Frontal cortex (tissue), 3 donors: ENCODE measurements at regions not wholly inside any gene's neighbourhood (a gene's known extent, or its start where the extent isn't known, plus 50 kb on each side); places are given as distances from the start of the nearest gene placed in this dataset.
"Not testable (repeated sequence)": the region's sequence is repeated elsewhere in the genome, so short reads cannot be mapped to it uniquely, and the experiment has no call there.

Experiments
- DNase-seq, 2 donors: peaks; one replicate each; pipeline ENCODE4 v3.0.0; 2012; ENCODE audit warnings: low spot score in 2 of 2
- FAIRE-seq: peaks from 2 replicates; lab custom pipeline; 2012; peaks lifted over from hg19 to GRCh38; lab: Jason Lieb, UNC
- donor health status: control.
- donor health status: control.
- donor health status: control.

DNA sequence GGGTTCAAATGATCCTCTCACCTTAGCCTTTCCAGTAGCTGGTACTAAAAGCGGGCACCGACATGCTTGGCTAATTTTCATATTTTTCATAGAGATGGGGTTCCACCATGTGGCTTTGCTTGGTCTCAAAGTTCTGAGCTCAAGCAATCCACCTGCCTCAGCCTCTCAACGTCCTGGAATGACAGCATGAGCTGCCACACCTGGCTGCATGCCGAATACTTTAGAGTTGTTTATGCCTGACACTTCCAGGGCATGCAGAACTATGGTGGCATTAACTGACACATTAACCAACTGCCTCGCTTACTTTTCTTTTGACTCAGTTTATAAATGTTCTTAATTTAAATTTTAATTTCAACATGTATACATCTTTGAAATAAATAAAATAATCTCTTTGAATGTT lies 135.8 kb downstream of the CCDC74A start:
- FAIRE-seq, DNase-seq: not testable (repeated sequence)

DNA sequence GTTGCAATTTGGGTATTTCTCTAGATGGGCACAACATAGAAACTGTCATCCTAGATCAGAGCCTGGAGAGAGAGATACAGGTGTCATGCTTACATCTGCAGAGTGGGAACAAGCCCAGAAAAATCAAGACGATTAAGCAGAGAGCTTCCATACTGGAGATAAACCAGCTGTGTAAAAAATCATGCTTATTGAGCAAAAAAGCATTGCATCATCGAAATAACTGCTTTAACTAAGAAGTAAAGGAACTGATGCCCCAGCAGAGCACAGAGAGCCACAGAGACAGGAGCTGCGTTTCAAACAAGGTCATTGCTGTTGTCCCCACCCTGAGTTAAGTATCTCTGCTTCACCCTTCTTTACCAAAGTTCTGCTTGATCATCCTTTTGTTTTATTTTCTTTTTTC lies 138.0 kb downstream of the CCDC74A start:
- not testable (repeated sequence) for DNase-seq, FAIRE-seq

DNA sequence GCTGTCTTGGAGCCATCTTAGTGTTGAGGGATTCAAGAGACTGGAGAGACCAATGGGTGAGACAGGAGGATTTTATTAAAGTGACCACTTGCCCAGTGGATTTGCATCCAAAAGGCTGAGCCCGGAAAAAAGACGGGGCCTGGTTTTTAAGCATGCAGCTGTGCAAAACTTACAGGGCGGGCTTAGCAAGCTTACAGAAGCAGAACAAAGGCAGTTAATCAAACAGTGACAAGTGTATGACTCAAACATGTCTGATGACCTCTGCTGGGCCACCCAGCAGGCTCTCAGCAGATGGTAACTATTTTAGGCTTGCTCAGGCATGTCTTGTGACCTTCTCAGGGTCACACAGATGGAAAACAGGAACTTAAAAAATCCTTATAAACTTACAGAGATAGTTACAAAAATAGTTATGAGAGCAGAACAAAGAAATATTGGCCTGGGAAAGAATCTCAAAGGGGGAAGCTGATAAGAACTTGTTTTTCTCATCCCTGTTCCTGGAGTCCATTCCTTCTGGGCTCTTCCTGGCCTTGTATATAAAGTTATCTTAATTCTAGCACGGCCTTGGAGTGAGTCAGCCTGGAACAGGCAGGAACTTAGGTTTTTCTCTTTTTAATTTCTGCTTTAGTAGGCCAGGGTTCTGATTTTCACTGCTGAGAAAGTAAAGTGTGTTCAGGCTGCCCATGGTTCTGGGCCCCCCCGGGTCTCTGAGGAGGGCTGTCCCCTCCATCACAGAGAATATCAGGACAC lies 141.3 kb downstream of the CCDC74A start:
- FAIRE-seq, DNase-seq: not testable (repeated sequence)

DNA sequence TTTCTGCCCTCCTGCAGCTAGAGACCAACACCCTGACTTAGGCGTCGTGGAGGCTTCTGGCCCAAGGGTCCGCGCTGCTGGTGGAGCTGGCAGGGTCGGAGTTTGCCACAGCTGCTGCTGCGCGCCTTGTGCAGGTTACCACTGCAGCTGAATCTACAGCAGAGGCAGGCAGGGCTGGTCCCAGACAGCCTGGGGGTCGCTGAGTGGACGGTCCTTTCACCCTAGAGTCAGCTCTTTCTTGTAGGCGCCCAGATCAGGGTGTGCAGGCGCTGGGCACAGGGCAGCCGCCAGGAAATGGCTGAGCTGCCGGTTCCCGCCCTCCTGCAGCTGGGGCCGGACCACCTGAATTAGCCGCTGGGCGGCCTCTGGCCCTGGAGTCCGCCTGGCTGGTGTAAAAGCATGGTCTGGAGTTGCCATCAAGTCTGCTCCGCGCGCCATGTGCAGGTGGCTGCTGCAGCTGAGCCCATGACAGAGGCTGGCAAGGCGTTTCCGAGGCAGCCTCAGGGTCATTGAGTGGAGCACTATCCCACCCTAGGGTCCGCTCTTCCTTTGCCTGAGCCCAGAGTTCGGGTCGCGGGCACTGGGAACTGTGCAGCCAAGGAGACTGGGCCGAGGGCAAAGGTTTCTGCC lies 144.3 kb downstream of the CCDC74A start:
- not testable (repeated sequence) for FAIRE-seq, DNase-seq

DNA sequence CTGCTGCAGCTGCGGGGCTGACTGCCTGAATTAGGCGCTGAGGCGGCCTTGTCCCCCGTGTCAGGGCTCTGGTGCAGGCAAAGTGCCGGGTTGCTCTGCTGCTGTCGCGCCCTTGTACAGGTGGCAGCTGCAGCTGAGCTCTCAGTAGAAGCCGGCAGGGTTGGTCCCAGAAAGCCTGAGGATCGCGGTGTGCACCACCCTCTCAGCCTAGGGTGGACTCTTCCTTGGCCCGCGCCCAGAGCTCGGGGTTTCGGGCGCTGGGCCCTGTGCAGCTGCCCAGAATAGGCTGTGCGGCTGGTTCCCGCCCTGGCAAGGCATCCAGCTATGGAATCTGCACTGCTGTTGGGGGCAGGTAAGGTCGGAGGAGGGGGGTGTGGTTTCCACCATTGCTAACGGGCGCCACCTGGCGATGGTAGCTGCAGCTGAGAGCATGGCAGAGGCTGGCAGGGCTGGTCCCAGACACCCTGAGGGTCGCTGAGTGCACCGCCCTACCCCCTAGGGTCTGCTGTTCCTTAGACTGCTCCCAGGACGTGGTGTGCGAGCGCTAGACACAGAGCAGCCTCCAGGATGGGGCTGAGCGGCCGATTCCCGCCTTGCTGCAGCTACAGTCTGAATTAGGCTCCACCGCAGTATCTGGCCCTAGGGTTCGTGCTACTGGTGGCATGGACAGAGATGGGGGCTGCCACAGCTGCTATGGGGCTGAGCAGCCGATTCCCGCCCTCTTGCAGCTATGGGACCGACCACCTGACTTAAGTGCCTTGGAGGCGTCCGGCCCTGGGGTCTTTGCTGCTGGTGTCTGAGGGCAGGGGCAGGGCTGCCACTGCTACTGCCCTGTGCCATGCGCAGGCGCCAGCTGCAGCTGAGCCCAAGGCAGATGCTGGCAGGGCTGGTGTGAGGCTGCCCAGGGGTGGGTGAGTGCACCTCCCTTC lies 145.0 kb downstream of the CCDC74A start:
- DNase-seq = peak in 1 of 2 donors; percentile 35
- FAIRE-seq = not testable (repeated sequence)

DNA sequence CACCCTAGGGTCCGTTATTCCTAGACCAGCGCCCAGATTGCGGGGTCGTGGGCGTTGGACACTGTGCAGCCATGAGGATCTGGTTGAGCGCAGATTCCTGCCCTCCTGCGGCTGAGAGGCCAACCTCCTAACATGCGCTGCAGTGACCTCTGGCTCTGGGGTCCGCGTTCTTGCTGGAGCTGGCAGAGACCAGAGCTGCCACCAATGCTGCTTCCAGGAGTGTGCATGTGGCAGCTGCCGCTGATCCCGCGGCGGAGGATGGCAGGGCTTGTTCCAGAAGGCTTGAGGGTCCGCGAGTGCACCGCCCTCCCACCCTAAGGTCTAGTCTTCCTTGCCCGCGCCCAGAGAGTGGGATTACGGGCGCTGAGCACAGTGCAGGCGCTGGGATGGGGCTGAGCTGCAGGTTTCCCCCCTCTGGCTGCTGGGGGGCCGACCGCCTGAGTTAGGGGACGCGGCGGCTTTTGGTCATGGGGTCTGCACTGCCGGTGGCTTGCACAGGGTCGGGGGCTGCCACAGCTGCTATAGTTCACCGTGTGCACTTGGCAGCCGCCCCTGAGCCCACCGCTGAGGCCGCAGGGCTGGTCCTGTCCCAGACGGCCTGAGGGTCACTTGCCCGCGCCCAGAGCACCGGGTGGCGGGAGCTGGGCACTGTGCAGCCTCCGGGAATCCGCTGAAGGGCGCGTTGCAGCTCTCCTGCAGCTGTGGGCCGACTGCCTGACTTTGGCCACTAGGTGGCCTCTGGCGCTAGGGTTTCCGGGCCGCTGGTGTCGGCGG lies 145.9 kb downstream of the CCDC74A start:
- DNase-seq = peak; percentile 48 to 70
- FAIRE-seq = no peak

DNA sequence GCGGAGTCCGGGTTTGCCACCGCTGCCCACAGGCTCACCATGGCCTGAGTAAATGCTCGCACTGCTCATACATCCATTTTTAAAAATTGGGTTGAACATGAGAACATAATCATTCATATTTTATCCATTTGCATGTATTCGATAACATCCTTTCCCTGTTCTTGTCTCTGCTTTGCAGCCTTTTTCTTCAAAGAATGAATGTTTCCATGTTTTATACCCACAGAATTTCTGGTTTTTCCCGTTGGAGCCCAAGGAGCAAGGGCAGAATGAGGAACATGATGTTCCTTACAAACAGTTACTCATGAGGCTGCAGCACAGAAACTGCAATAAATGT lies 146.5 kb downstream of the CCDC74A start:
- peak; percentile 36 for FAIRE-seq
- DNase-seq = no peak

DNA sequence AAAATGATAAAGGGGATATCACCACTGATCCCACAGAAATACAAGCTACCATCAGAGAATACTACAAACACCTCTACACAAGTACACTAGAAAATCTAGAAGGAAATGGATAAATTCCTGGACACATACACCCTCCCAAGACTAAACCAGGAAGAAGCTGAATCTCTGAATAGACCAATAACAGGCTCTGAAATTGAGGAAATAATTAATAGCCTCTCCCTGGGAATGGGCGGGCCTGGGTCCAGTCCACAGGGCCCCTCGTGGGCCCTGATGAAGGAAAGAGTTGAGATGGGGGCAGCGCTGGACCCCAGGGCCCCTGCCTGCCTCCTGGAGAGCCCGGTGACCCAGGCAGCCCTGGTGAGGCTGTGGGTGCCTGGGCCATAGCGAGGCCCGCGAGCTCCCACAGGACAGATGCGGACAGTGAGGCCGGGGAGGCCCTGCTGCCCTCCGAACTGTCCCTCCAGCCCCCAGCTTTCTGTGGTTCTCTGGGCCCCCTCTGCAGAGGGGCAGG lies 154.0 kb downstream of the CCDC74A start:
- not testable (repeated sequence) for FAIRE-seq, DNase-seq

DNA sequence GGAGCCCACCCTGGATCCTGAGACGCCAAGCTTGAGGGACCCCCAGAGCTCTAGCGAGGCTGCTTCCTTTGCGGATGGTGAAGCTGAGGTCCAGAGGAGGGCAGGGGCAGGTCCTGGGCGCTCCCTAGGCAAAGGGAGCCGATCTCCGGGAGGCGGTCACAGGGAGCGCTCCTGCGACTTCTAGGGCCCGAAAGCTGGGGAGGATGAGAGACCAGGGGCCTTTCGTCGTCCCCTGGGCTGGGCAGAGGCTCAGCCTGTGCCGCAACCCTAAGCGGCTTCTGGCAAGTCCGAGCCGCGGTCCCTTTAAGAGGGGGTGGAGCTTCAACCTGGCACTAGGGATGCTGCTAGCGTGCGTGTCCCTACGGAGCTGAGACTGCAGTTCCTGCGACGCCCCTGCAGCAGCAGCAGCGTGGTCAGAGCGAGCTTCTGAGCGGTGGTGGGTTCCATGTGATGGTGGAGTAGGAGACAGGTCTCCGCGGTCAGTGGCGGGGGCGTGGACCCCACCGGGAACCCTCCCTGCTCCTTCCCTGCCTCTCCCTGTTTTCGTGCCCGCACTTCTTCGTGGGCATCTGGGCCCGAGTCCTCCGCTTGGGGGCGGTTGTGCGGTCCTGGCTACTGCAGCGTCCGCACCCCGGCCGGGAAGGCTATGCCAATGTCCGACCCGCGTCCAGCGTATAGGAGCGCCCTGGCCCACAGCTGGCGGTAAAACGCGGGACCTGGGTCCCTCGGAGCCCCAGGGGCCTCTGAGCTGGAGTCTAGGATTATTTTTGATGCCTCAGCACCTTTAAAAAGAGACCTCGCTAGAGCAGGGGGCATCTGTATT lies 154.6 kb downstream of the CCDC74A start:
- FAIRE-seq (no peak), DNase-seq (peak; percentile 59 to 72)

DNA sequence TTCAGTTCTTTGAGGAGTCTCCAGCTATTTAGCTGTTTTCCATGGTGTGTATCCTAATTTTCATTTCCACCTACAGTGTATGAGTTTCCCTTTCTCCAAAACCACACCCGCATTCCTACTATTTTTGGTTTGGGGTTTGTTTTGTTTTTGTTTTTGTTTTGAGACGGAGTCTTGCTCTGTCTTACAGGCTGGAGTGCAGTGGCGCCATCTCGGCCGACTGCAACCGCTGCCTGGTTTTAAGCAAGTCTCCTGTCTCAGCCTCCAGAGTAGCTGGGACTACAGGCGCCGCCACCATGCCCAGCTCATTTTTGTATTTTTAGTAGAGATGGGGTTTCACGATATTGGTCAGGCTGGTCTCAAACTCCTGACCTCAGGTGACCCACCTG lies 155.2 kb downstream of the CCDC74A start:
- DNase-seq, FAIRE-seq: not testable (repeated sequence)

DNA sequence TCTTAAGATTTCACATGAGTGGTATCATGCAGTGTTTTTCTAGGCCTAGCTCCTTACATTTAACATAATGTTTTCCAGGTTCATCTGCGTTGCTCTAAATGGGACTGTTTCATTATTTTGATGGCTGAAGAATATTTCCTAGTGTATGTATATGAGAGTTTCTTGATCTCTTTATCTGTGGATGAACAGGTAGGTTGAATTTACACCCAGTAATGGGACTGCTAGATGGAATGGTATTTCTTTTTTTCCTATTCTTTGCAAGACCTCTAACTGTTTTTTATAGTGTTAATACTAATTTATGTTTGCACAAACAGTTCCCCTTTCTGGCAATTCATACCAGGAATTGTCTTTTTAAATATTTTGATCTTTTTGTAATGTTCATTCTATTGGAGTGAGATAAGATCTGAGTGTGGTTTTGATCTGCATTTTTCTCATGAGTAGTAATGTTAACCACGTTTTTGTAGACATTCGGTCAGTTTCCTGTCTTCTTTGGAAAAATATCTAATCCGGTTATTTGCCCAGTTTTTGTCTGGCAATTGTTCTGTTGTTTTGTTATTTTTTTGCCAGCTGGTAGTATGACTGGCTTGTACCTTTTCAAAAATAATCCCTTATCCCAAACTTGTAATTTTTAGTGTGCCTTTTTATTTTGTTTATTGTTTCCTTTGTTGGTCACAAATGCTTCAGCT lies 157.1 kb downstream of the CCDC74A start:
- FAIRE-seq, DNase-seq: not testable (repeated sequence)

DNA sequence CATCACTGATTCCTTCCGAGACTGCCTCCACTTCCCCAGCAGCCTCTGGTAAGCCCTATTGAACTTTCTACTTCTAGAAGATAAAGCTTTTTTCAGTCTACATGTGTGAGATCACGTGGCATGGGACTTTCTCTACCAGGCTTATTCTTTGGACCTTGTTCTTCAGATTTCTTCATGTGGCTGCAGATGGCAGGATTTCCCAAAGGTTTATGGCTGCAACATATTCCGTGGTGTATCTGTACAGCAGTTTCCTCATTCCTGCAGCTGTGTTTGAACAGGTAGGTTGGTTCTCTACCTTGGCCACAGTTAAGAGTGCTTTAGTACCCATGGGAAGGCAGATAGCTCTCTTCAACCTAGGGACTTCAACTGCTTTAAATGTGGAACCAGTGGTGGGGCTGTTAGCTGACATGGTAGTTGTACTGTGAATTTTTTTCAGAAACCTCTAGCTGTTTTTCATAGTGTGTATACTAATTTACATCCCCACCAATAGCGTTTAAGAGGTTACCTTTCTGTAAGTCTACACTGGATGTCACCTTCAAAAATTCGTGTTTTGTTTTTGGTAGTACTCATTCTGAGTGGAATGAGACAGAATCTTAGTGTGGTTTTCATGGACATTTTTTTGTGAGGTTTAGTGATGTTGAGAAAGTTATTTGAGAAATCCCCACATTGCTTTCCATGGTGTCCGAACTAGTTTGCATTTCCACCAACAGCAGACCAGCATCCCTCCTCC lies 158.6 kb downstream of the CCDC74A start:
- not testable (repeated sequence) for FAIRE-seq, DNase-seq

DNA sequence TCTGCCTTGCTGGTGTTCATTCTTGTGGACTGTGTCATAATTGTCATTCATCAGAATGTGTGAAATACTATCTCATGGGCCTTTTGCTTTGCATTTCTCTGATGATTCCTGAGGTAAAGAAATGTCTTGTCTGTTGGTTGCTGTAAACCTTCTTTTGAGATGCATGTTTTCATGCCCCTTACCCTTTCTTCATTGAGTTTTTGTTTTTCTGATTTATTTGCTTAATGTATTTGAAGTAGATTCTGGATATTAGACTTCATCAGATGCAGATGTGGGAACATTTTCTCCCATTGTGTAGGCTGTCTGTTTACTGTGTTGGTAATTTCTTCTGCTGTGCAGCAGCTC lies 159.2 kb downstream of the CCDC74A start:
- FAIRE-seq, DNase-seq: not testable (repeated sequence)

DNA sequence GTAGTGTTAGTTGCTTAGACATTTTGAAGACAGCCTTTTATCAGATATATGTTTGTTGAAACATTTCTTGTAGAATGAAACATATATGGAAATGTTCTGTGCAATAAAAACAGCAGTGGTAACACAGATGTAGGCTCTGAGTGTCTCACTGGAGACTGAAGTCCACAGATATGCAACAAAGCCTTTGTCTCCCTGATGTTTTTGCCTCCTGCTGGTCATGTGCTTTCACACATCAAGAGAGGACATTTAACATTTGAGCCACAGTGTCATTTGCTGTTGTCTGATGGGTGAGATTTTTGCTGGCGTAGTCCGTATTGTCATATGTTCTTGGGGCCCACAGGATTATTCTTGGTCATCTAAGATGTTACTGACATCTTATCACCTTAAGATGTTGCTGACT lies 161.4 kb downstream of the CCDC74A start:
- DNase-seq, FAIRE-seq: not testable (repeated sequence)

DNA sequence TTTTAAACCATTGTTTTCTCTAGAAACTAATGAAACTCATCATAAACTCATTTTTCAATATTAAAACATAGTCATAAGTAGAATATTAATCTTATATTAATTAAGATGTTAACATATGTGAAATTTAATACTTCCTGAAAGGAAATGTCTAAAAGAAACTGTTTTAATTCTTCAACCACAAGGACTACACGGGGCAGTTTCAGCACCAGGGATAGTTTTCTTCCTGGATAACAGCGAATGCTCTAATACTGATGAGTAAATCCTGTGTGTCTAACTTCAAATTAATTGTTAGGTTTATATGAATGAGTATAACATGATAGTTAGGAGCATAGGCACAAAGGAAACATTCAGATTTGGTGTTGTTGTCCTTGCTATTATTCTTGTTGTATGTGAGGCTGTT lies 183.6 kb downstream of the CCDC74A start:
- FAIRE-seq = peak; percentile 83
- DNase-seq = not testable (repeated sequence)

DNA sequence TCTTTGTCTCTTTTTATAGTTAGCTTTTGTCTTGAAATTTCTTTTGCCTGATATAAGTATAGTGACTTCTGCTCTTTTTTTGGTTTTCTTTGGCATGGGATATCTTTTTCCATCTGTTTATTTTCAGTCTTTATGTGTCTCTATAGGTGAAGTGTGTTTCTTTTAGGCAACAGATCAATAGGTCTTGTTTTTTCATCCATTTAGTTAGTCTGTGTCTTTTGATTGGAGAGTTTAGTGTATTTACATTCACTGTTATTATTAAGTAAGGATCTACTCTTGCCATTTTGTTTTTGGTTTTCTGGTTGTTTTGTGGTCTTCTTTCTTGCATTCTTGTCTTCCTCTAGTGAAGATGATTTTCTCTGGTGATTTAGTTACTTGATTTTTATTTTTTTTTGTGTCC lies 190.2 kb downstream of the CCDC74A start:
- DNase-seq = not testable (repeated sequence)
- peak; percentile 71 for FAIRE-seq

DNA sequence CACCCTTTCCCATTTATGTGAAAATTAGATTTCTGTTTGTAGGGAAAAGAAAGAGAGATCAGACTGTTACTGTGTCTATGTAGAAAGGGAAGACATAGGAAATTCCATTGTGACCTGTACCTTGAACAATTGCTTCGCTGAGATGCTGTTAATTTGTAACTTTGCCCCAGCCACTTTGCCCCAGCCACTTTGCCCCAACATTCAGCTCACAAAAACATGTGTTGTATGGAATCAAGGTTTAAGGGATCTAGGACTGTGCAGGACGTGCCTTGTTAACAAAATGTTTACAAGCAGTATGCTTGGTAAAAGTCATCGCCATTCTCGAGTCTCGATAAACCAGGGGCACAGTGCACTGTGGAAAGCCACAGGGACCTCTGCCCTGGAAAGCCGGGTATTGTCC lies 193.5 kb downstream of the CCDC74A start:
- DNase-seq, FAIRE-seq: not testable (repeated sequence)
